Adipocyte (in vitro differentiated cells): ENCODE measurements at regions not wholly inside any gene's neighbourhood (a gene's known extent, or its start where the extent isn't known, plus 50 kb on each side); places are given as distances from the start of the nearest gene placed in this dataset.

Source experiments
- DNase-seq: peaks from one replicate; pipeline ENCODE4 v3.0.0-alpha.2; 2015; ENCODE audit warnings: low read depth
- H3K27me3 ChIP-seq: replicated peaks from 2 replicates; pipeline ENCODE4 v1.7.0; 2013; ENCODE audit warnings: mild to moderate bottlenecking, low read length, moderate library complexity; ENCODE audit not compliant: control insufficient read depth, insufficient read depth
- H3K36me3 ChIP-seq: 2 replicates; pipeline ENCODE4 v1.7.0; 2013; ENCODE audit warnings: low read length, mild to moderate bottlenecking, moderate library complexity; ENCODE audit not compliant: control insufficient read depth, insufficient read depth, severe bottlenecking
- H3K4me1 ChIP-seq: 2 replicates; pipeline ENCODE4 v1.7.0; 2013; ENCODE audit warnings: mild to moderate bottlenecking, low read length, moderate library complexity; ENCODE audit not compliant: control insufficient read depth, insufficient read depth
- H3K4me3 ChIP-seq: 2 replicates; pipeline ENCODE4 v1.7.0; 2013; ENCODE audit warnings: mild to moderate bottlenecking, low read length, moderate library complexity
- H3K9ac ChIP-seq: 2 replicates; pipeline ENCODE4 v1.7.0; 2013; ENCODE audit warnings: mild to moderate bottlenecking, low read length, moderate library complexity
- H3K9me3 ChIP-seq: 2 replicates; pipeline ENCODE4 v1.7.0; 2013; ENCODE audit warnings: mild to moderate bottlenecking, low read length, moderate library complexity; ENCODE audit not compliant: control insufficient read depth

- H3K4me3 ChIP-seq = no peak overlapping the region
- DNase-seq = no peak
Measured at GRCh38 chr5:118174671-118175070, 813.7 kb downstream of the DTWD2 start.

GRCh38 chr5:118173340-118173739, 815.0 kb downstream of the DTWD2 start:
- Histone ChIP-seq H3K27me3 (no peaks in the 10 kb centered on the region), H3K4me1 (no peaks in the 10 kb centered on the region), H3K4me3 (no peak overlapping the region), H3K36me3 (no peaks in the 10 kb centered on the region), H3K9me3 (no peaks in the 10 kb centered on the region), H3K9ac (no peak overlapping the region)
- no peak for DNase-seq

More at GRCh38 chr5:118174671-118175070, 813.7 kb downstream of the DTWD2 start:
- Histone ChIP-seq H3K4me1 (no peaks in the 10 kb centered on the region), H3K27me3 (no peaks in the 10 kb centered on the region), H3K9ac (no peak overlapping the region), H3K36me3 (no peaks in the 10 kb centered on the region), H3K9me3 (no peaks in the 10 kb centered on the region)

DNA sequence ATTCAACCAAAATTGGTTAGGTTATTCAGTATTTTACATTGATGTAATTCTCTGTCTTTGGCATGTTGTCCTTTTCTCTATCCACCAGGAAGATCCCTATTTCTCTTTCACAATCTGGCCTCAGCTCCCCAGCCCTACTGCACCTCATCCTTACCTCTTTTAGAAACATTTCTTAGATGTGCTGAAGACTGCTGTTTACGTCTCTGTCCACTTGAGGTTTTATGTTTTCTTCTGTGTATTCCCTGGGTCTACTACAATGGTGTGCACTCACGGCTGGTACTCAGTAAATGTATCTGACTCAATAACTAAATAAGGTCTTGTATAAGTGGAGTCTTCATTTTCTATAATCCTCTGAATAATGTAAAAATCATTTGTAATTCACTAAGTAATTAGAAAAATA, 822.7 kb downstream of the DTWD2 start:
- no peaks in the 10 kb centered on the region for H3K4me1 ChIP-seq
- no peaks in the 10 kb centered on the region for H3K9me3 ChIP-seq
- DNase-seq = no peak
- H3K4me3 ChIP-seq = no peak overlapping the region
- no peaks in the 10 kb centered on the region for H3K36me3 ChIP-seq
- H3K9ac ChIP-seq = no peak overlapping the region
- H3K27me3 ChIP-seq = no peaks in the 10 kb centered on the region

- Histone ChIP-seq H3K4me1 (no peaks in the 10 kb centered on the region), H3K9me3 (no peaks in the 10 kb centered on the region)
- DNase-seq = no peak
Measured at GRCh38 chr5:118156181-118156580, 832.2 kb downstream of the DTWD2 start.

GRCh38 chr5:118146824-118147223, 841.5 kb downstream of the DTWD2 start:
- DNase-seq = no peak
- Histone ChIP-seq H3K9me3 (no peaks in the 10 kb centered on the region), H3K36me3 (no peaks in the 10 kb centered on the region), H3K27me3 (no peaks in the 10 kb centered on the region), H3K4me3 (no peak overlapping the region), H3K4me1 (no peaks in the 10 kb centered on the region), H3K9ac (no peak overlapping the region)

More at GRCh38 chr5:118156181-118156580, 832.2 kb downstream of the DTWD2 start:
- Histone ChIP-seq H3K9ac (no peak overlapping the region), H3K27me3 (no peaks in the 10 kb centered on the region), H3K36me3 (no peaks in the 10 kb centered on the region), H3K4me3 (no peak overlapping the region)

DNA sequence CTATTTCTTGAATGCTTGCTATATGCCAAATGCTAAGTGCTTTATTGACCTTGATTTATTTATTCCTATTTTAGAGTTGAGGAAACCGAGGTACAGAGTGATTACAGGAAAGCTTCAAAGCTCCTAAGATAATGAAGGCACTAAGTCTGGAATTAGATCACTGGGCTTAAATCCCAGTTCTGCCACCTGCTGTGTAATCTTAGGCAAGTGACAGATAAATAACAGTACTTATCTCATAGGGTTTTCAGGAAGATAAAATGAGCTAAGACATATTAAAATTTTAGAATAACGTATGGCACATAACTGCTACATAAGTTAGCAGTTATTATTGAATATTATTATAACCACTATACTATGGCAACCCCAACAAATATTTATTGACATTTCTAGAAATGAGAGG, 843.8 kb downstream of the DTWD2 start:
- H3K9me3 ChIP-seq = no peaks in the 10 kb centered on the region
- no peak for DNase-seq
- no peak overlapping the region for H3K9ac ChIP-seq
- H3K27me3 ChIP-seq = no peaks in the 10 kb centered on the region
- no peaks in the 10 kb centered on the region for H3K4me1 ChIP-seq
- H3K4me3 ChIP-seq = no peak overlapping the region
- H3K36me3 ChIP-seq = no peaks in the 10 kb centered on the region

DNA sequence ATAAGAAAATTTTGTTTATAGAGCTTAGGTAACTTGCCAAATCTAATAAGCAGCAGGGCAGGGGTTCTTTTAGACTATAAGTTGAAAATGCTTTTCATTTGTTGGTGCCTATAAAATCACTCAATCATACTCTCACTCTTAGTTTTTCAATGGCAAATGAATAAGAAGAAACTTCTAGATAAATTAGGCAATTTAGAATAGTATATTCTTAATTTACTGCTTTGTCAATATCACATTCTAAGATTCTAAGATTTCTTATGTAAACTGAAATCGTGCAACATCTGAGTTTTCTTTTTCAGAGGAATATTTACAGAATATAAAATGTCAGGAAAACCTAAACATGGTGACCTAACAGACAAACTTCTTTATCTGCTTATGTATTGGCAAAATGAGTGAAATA, 849.0 kb downstream of the DTWD2 start:
- Histone ChIP-seq H3K9ac (no peak overlapping the region), H3K36me3 (no peaks in the 10 kb centered on the region), H3K4me3 (no peak overlapping the region), H3K9me3 (no peaks in the 10 kb centered on the region), H3K4me1 (no peaks in the 10 kb centered on the region), H3K27me3 (no peaks in the 10 kb centered on the region)
- DNase-seq = no peak

DNA sequence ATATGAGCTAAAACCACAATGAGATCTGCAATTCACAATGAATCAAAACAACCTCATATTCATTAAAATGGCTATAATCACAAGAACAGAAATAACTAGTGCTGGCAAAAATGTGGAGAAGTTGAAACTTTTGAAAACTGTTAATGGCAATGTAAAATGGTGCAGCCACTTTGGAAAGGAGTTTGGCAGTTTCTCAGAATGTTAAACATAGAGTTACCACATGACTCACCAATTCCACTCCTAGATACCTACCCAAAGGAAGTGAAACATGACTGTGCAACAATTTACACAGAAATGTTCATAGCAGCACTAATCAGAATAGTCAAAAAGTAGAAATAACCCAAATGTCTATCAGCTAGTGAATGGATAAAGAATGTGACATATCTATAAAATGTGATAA, 862.2 kb downstream of the DTWD2 start:
- DNase-seq = peak; percentile 12
- Histone ChIP-seq H3K36me3 (no peaks in the 10 kb centered on the region), H3K9ac (no peak overlapping the region), H3K4me1 (no peaks in the 10 kb centered on the region), H3K4me3 (no peak overlapping the region), H3K27me3 (no peaks in the 10 kb centered on the region), H3K9me3 (no peaks in the 10 kb centered on the region)

- no peaks in the 10 kb centered on the region for H3K9me3 ChIP-seq
Measured at GRCh38 chr5:118125687-118126086, 862.7 kb downstream of the DTWD2 start.

DNA sequence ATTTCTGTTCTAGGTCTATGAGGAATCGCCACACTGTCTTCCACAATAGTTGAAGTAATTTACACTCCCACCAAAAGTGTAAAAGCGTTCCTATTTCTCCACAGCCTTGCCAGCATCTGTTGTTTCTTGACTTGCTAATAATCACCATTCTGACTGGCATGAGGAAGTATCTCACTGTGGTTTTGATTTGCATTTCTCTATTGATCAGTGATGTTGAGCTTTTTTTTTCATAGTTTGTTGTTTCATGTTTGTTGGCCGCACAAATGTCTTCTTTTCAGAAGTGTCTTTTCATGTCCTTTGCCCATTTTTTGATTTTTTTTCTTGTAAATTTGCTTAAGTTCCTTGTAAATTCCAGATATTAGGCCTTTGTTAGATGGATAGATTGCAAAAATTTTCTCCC, 867.1 kb downstream of the DTWD2 start:
- no peak overlapping the region for H3K9ac ChIP-seq
- no peaks in the 10 kb centered on the region for H3K27me3 ChIP-seq
- no peak overlapping the region for H3K4me3 ChIP-seq
- no peak for DNase-seq
- no peaks in the 10 kb centered on the region for H3K36me3 ChIP-seq
- no peaks in the 10 kb centered on the region for H3K9me3 ChIP-seq
- H3K4me1 ChIP-seq = no peaks in the 10 kb centered on the region

More at GRCh38 chr5:118125687-118126086, 862.7 kb downstream of the DTWD2 start:
- Histone ChIP-seq H3K4me1 (no peaks in the 10 kb centered on the region), H3K9ac (no peak overlapping the region), H3K27me3 (no peaks in the 10 kb centered on the region), H3K36me3 (no peaks in the 10 kb centered on the region), H3K4me3 (no peak overlapping the region)
- no peak for DNase-seq

GRCh38 chr5:118115791-118116190, 872.6 kb downstream of the DTWD2 start:
- DNase-seq = no peak
- H3K27me3 ChIP-seq = no peaks in the 10 kb centered on the region
- no peaks in the 10 kb centered on the region for H3K36me3 ChIP-seq
- no peaks in the 10 kb centered on the region for H3K4me1 ChIP-seq
- H3K9me3 ChIP-seq = no peaks in the 10 kb centered on the region
- H3K4me3 ChIP-seq = no peak overlapping the region
- H3K9ac ChIP-seq = no peak overlapping the region

GRCh38 chr5:118111956-118112355, 876.4 kb downstream of the DTWD2 start:
- no peaks in the 10 kb centered on the region for H3K4me1 ChIP-seq
- H3K36me3 ChIP-seq = no peaks in the 10 kb centered on the region
- no peaks in the 10 kb centered on the region for H3K27me3 ChIP-seq
- H3K9me3 ChIP-seq = no peaks in the 10 kb centered on the region
- H3K9ac ChIP-seq = no peak overlapping the region
- DNase-seq = no peak
- H3K4me3 ChIP-seq = no peak overlapping the region
